ENCODE measurements at regions not wholly inside any gene's neighbourhood (a gene's known extent, or its start where the extent isn't known, plus 50 kb on each side); places are given as distances from the start of the nearest gene placed in this dataset.
"Not testable (repeated sequence)": the region's sequence is repeated elsewhere in the genome, so short reads cannot be mapped to it uniquely, and the experiment has no call there.

DNA sequence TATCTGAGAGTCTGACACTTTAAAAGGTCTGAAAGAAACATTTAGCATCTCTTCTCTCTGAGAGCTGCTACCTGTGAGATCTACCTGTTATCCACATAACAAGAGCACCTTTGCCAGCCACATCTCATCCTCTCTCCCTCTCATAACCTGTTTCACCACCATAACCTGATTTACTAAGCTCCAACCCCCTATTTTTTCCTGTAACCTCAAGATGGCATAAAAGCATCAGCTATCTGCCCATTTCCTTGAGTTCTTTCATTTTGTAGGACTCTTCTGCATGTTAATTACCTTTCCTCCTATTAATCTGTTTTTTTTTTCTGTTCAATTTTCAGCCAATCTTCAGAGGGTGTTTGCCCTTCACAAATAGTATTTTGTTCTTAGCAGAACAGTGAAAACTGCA is 136.5 kb upstream of the KCNK1 start:
- no peak for DNase-seq

DNA sequence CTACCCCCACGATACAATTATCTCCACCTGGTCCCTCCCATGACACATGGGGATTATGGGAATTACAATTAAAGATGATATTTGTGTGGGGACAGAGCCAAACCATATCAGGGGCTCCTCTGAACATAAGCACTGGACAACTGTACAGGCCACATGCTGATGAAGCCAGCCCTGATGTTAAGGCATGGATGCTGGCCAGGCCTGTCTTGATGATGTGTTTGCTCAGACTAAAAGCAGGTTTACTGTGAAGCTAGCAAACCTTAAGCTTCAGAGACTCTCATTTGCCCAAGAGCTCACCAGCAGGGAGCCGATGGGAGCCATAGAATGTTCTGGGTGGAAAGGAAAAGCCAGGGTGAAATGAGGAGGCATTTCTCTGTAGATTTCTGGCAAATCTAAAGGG is 135.3 kb upstream of the KCNK1 start:
- DNase-seq: no peak

DNA sequence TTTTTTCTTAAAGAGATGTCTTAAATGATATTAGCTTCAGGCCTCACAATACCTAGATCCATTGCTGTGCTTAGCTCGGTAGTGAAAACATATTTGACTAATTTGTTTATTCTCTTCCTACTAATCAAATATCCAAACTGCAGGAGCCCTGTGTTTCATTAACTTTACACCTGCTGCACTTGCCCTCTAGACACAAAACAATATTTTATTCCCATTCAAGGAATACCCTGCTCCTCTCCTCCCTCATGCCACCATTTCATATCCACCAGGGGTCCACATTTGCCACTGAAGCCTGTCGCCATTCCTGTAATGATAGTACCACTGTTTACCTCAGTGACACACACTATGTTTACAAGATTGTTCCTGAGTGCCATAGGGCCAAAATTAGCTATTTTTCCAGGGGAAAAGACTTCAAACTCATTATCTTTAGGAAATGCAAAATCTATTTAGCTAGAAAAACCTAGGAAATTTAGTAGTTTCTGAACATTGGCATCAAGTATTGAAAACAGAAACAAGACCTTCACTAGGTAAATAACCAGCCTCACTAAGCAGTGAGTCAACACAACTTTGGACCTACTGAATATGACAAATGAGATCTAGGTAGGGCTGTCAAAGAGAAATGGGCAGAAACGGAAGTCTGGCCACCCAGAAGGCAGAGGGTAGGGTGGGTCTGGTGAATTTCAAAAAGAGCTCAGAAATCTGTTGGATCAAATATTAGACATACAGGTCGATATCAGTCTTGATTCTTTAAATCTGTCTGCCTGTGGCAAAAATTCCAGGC is 134.6 kb upstream of the KCNK1 start:
- no peak for DNase-seq

DNA sequence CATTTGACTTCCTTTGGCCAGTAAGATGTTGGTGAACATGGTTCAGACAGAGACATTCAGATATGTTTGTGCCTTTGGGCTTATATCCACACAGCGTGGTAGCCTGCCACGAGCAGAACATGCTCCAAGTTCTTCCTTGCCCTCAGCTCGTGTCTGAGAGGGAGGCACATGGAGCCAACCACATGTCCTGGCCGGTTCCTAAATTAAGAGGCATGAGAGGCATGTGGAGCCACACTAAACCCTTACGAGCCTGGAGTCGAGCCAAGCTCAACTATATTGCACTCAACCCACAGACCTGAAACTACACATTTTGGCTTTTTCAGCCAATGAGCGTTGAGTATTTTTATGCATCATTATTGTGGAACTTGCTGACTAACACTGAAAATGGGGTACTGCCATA is 133.7 kb upstream of the KCNK1 start:
- no peak for DNase-seq

DNA sequence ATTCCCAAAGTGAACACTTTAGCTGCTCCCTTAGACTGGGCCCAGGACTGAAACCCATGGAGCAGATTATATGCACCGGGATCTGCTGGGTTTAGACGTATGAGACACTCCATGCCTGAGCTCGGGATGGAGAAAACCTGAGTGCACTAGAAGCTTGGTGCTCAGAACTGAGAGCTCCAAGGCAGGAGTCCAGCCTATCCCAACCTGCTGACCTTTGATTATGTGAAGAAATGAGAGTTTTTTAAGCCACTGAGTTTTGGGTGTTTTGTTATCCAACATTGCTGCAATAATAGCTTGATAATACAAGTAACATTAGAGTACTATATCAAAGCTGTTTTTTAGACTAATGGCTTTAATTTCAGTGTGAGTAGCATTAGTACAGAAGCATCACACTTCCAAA is 131.5 kb upstream of the KCNK1 start:
- no peak for DNase-seq

DNA sequence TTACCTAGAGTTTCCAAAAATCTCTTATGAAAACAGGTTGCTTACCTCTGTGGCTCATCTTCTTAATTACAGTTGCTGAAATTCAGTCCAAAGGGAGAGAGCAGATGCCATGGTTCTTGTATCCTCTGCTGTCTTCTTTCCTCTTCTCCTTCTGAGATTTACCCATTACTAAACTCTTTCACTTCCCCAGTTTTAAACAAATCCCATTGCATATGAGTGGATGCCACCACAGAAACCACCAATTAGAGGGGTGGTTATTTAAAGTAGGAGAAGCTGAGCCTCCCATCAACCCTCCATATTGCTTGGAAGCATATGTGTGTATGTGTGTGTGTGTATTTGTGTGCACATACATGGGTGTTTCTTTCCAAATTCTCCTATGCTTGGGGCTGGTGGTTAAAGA is 128.5 kb upstream of the KCNK1 start:
- DNase-seq: no peak

DNA sequence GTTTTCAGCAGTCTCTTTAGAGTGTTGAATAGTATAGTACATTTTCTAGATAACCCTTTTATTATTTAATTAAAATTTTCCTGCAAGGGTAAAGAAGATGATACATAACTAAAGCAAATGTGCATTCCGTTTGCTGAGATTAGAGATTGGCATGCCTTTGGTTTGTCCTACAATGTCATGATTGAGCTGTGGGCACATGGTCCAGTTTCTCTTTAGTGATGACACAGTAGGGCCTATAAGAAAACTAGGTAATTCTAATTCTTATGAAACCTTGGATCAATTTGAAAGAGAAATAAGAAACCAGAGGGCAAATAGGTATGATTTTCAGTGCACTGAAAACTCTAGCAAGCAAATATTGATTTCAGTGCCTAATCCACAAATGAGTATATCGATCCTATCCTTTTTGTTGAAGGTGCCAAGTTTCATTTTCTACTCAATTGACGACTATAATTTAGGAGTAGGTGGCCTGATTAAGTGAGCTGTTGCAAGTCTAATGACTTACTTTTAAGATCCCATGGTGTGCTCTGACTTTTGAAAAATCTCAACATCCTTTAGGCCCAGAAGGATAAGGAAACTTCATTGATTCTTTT is 128.0 kb upstream of the KCNK1 start:
- no peak for DNase-seq

DNA sequence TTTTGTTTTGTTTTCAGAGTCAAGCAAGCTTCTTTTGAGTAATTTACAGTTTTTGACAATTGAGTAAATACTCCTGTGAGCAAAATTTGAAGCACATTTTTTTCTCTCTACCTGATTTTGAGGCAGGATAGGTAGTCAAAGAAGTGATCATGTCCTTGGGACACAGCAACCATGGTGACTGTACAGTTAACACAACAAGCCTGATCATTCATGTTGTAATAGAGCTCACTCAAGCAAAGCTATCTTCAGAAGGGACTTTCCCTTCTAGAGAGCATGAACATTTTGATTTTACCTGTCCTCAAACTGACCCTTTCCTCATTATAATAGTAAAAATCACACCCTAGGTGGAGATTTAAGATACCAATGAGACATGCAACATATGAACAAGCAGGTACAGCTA is 126.5 kb upstream of the KCNK1 start:
- DNase-seq: no peak

DNA sequence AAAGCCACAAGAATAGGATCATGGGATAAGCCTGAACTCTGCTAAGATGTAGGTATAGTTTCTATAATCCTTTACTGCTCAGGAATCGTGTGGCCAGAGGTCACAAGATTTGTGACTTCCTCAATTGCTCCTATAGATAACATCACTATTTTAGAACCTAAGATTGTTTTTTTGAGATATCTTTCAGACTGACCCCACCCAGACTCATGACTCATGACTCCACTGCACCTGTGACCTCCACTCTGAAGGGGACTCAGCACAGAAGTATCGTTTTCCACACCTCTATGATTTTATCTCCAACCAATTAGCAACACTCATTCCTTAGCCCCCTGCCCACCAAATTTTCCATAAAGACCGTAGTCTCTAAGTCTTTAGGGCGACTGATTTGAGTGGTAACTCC is 124.5 kb upstream of the KCNK1 start:
- no peak for DNase-seq

DNA sequence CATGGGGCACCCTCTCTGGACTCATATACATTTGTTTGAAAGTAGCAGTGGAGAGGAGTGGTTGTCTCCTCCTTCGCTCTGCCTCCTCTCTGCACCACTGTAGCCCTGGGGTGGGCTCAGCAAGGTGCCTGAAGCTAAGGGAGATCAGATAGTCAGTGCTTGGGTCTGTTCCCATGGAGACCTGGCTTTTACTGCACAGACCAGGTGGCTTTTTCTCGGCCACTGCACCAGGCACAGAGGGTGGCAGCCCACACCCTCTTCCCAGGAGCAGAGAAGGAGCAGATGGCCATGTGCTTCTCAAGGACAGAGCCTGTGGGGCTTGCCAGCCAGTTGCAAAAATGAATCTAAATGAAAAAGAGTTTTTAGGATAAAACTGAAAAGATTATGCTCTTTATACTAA is 123.4 kb upstream of the KCNK1 start:
- no peak for DNase-seq

DNA sequence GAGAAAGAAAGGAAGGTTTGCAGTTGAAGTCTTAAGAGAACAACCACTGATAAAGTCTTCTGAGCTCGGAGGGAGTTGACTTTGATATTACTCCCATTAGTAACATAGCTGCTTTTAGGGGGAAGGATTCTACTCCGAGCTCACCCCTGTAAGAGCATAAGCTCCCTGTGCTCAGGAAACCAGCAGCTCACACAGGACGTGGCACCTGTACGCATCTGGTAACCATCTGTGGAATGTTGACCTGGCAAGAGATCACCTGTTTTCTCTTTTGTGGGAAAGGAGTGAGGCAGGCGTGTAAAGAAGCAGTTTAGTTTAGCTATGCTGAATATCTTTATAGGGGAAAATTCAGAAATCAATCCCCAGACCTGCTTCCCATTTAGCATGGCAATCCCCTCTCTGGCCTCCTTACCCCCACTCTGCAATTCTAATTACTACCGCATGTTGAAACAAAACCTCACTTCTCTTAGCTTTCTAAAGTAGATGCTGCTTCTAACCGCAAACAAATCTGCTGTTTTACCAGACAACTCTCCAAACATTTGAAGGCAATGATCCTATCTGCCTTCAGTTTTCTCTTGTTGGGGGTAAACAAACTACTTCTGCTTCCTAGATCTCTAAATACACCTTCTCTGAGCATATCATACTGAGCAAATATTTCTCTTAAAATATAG is 121.8 kb upstream of the KCNK1 start:
- no peak for DNase-seq

DNA sequence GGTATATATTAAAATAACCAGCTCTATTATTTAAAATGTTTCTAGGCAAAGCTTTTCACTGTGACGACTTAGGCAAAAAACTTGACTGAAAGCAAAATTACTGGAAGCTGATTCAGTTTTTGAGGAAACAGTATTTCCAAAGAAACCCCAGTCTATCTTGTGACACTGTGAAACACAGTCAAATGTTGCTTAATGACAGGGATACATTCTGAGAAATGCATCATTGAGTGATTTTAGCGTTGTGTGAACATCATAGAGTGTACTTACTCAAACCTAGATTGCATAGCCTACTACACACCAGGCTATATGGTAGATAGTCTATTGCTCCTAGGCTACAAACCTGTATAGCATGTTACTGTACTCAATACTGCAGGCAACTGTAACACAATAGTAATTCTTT is 116.9 kb upstream of the KCNK1 start:
- DNase-seq: peak; percentile 29

DNA sequence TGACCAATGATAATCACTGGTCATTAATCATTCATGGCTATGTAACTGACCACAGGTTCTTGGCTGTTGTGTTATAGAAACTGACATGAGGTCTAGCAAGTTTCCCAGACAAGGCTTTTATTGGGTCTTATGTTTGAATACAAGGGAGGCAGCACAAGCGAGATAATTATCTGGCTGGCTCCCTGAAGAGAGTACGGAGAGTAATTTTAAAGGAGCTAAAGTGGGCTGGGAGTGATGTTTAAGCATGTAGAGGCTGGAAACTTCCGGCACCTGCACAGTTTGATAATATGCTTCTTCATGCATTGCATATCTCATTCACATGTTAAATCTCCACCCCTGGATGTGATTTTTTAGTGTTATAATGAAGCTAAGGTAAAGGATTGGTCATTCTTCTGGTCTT is 116.2 kb upstream of the KCNK1 start:
- no peak for DNase-seq

DNA sequence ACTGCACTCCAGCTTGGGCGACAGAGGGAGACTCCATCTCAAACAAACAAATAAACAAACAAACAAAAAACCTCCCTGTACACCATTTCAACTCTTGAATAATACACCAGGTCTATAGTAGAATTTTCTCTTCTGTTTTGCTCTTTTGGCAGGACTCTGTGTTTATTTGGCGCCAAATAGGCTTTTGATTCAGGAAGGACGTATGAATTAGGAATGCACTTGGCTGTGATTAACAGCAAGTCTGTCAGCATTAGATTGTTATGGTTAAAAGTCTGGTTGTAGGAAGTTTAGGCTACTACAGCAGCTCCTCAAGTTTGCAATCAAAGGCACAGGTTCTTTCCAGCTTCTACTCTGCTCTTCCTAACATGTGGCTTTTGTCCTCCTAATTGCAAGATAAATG is 113.8 kb upstream of the KCNK1 start:
- DNase-seq: no peak

DNA sequence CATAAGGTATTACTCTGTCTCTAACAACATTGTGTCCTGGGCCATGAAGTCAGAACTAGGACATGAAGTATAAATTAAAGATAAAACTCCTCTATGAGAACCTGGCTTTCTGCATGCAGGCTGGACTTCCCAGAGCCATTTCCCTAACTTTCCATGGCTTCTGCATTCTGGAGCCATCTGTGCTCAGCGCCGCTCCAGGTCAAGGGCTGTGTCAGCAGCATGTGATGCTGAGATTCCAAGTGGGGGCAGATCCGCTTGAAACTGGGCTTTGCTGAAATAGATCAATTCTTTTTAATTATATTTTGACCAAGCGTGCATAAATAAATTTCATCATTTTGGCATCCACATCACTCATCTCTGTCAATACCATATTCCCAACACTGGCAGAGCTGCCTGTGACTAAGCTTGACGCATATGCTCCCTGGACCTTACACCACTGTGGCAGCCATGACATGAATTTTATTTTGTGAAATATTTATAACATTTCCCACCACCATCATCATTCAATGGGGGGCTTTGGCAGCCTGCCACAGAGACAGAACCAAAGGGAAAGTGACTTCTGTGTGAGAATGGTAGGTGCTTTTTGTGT is 110.4 kb upstream of the KCNK1 start:
- DNase-seq: no peak

DNA sequence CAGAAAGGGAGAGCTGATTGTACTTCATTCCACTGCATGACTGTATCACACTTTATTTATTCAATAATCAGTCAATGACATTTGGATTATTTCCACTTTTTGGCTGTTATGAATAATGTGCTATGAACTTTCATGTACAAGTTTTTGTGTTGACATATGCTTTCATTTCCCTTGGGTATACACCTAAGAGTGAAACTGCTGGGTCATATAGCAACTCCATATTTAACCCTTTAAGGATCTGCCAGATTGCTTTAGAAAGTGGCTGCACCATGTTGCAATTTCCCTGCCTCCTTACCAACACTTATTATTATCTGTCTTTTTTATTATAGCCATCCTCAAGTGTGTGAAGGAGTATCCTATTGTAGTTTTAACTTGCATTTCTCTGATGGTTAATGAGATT is 108.8 kb upstream of the KCNK1 start:
- no peak for DNase-seq

DNA sequence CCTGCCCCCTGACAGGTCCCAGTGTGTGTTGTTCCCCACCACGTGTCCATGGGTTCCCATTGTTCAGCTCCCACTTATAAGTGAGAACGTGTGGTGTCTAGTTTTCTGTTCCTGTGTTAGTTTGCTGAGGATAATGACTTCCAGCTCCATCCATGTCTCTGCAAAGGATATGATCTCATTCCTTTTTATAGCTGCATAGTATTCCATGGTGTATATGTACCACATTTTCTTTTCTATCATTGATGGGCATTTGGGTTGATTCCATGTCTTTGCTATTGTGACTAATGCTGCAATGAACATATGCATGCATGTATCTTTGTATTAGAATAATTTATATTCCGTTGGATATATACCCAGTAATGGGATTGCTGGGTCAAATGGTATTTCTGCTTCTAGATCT is 108.0 kb upstream of the KCNK1 start:
- not testable (repeated sequence) for DNase-seq

DNA sequence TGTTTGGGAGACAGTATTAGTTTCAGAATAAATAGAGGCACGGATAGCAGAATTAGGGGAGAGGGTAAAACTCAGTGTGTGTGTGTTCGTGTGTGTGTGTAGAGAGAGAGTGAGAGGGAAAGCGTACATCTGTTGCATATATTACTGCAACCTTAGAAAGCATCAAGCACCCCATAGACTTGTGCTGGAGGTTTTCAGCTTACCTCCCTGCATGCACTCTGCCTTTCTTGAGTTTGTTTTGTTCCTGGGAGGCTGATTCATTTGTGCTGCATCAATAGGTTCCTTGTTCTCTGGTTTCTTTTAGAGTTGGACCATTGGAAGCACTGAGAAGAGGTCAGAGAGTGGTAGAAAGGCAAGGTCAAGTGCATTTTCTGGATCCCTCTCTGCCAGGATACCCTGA is 104.4 kb upstream of the KCNK1 start:
- DNase-seq: no peak

DNA sequence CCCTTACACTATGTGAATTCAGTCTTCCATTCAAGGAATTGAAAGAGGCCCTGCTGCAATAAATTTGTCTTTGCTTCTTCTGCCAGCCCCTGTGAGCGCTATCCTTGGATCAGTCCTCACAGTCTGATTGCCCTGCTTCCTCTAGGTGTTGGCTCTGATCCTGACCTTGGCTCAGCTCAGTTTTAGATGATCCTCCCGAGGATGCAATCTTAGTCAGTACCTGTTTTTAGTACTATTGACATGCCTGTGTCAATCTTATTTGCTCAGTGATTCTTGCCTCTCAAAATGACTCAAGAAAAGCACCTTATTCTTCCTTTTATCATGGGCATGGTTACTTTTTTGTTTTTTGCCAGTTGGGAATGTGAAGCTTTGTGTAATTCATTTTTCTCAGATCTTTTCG is 101.4 kb upstream of the KCNK1 start:
- DNase-seq: no peak

DNA sequence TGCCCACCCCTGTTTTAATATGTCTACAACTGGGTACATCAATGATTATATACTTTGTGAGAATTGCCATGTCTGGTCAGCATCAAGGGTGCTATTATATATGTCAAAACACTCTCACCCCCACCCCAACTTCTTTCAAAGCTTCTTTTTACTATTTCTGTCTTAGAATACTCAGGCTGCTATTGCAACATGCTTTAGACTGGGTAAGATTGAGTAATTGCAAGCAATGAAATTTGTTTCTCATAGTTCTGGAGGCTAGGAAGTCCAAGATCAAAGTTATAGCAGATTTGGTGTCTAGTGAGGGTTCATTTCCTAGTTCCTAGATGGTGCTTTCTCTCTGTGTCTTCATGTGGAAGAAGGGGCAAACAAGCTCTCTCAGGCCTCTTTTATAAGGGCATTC is 100.5 kb upstream of the KCNK1 start:
- peak; percentile 2 for DNase-seq

DNA sequence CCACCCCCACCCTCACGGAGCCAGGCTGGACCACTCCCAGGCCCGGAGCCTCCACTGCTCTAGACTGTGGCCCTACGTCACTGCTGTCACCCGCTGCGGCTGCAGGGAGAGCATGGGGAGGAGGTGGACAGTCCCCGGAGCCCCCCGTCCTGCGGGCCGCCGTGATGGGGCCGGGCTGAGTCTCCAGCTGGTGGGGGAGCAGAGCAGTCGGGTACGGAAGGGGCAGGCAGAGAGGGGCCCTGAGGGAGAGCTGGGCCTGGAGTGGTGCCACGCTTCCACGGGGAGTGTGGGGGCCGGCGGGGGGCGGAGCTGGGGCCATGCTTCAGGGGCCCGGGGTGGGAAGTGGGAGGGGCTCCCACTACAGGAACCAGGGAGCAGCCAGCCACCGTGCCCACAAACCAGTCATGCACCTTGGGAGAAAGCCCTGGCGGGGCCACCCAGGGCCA is 98.9 kb upstream of the KCNK1 start:
- DNase-seq: no peak

DNA sequence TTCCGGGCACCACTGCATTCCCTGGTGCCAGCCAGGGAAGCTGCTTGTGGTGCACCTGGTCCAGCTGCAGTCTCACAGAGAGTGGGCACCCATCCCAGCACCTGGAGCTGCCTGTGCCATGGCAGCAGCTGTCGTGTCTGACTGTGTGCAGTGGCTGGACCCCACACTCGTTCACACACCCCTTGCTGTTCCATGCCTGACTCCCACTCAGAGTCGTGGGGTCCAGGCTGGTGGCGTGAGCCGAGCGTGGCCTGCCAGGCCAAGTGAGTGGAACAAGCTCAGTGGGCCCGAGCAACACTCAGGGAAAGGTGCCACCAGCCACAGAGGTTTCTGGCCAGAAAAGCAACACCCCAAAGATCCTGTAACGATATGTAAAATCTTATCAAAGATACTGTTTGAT is 97.2 kb upstream of the KCNK1 start:
- no peak for DNase-seq

DNA sequence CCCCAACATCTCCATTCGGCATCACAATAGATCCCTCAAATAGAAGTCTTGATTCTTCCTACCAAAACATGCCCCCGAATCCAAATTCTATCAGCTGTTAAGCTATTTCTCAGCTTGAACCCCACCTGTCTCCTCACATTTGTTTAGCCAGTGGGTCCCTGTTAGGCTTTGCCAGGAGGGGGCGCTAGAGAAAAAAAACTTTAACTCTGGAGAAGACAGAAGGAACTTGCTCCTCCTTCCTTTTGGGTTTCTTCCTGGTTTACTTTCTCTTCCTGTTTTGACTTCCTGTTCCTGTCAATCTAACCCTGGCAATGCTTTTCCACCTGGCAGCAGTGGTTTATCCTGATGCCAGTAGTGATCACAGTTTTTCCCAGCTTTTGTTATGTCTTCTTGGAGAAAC is 95.6 kb upstream of the KCNK1 start:
- DNase-seq: peak; percentile 15
